Sigmoid colon (tissue), 4 donors: ENCODE measurements at regions not wholly inside any gene's neighbourhood (a gene's known extent, or its start where the extent isn't known, plus 50 kb on each side); places are given as distances from the start of the nearest gene placed in this dataset.

Experiments
- CTCF ChIP-seq, 4 experiments: fragments of 450-650 bp in 3 of 4; fragments of 200-600 bp in 1 of 4; IDR thresholded peaks; one replicate each; pipeline ENCODE4 v1.5.1; 2016 to 2019; ENCODE audit warnings: antibody characterized with exemption in 4 of 4, mild to moderate bottlenecking in 3 of 4, moderate library complexity in 2 of 4
- EP300 ChIP-seq, 4 donors: sonication (generic); formaldehyde crosslinking; IDR thresholded peaks; one replicate each; pipeline ENCODE4 v1.6.1; 2017; ENCODE audit warnings: antibody characterized with exemption in 4 of 4
- POLR2A ChIP-seq, 2 donors: fragments of 450-650 bp; IDR thresholded peaks; one replicate each; pipeline ENCODE4 v1.6.1; 2016; ENCODE audit warnings: antibody characterized with exemption in 2 of 2, mild to moderate bottlenecking in 2 of 2, moderate library complexity in 2 of 2

GRCh38 chr20:61117725-61118124, 134.3 kb upstream of the CDH4 start:
- TF ChIP-seq EP300 (IDR thresholded peaks at IDR 0.05) (no peak), POLR2A (IDR thresholded peaks at IDR 0.05) (no peak), CTCF (IDR thresholded peaks at IDR 0.05) (no peak)
